ENCODE measurements at regions not wholly inside any gene's neighbourhood (a gene's known extent, or its start where the extent isn't known, plus 50 kb on each side); places are given as distances from the start of the nearest gene placed in this dataset.

- WGBS, 2 experiments (ENCODE audit: extremely low coverage in 1 of 2, insufficient coverage in 1 of 2, insufficient read length in 1 of 2, insufficient replicate concordance in 2 of 2, low coverage in 1 of 2, low lambda C conversion rate in 2 of 2, missing lambda C conversion rate in 1 of 2): 39% methylated on average over 2 of the region's 2 CpGs; no CpG with 5 or more reads in 1 of the 2 experiments
These were observed 188.8 kb downstream of the CYRIA start for GRCh38 chr2:16476866-16477265.

More at GRCh38 chr2:16476866-16477265, 188.8 kb downstream of the CYRIA start:
- no peak for DNase-seq (ENCODE audit: low read depth in 1 of 2, low spot score in 2 of 2)
- no peaks in the 10 kb centered on the region for H3K9me3 ChIP-seq (ENCODE audit: insufficient read depth in 2 of 2, low read depth in 1 of 2, low read length in 1 of 2)
- H3K4me2 ChIP-seq (ENCODE audit: insufficient read depth in 1 of 2, low read depth in 2 of 2, low read length in 2 of 2): no peak overlapping the region
- no peaks in the 10 kb centered on the region for H4K20me1 ChIP-seq (replicated peaks in 1 of 2; ENCODE audit: control insufficient read depth in 1 of 2, insufficient read depth in 2 of 2, low read length in 2 of 2)
- H3K27me3 ChIP-seq (replicated peaks in 1 of 4; ENCODE audit: control insufficient read depth in 3 of 4, extremely low read depth in 1 of 4, insufficient read depth in 3 of 4, low read length in 3 of 4): no peaks in the 10 kb centered on the region
- POLR2A ChIA-PET (ENCODE audit: partially characterized antibody): no interaction called here
- H3K18ac ChIP-seq (ENCODE audit: extremely low read depth, low read length): no peak overlapping the region
- no peaks in the 10 kb centered on the region for H3K79me2 ChIP-seq (ENCODE audit: control insufficient read depth in 1 of 2, insufficient read depth in 2 of 2, low read length in 2 of 2)
- no peak overlapping the region for H4K91ac ChIP-seq (replicated peaks; ENCODE audit: insufficient read length, low read length)
- H3K56ac ChIP-seq (replicated peaks; ENCODE audit: insufficient read length, low read depth, low read length): no peak overlapping the region
- H2BK15ac ChIP-seq (ENCODE audit: low read length): no peak overlapping the region
- CTCF ChIA-PET (ENCODE audit: partially characterized antibody): no interaction called here
- no peak overlapping the region for H3K9ac ChIP-seq (replicated peaks in 1 of 4; ENCODE audit: extremely low read depth in 1 of 4, low read depth in 3 of 4, low read length in 3 of 4)
- no peak for FAIRE-seq
- no peak overlapping the region for H3K4me3 ChIP-seq (ENCODE audit: extremely low read depth in 1 of 4, insufficient read depth in 2 of 4, low read depth in 3 of 4, low read length in 4 of 4)
- H2BK12ac ChIP-seq (ENCODE audit: low read depth, low read length): no peak overlapping the region
- H3K4ac ChIP-seq (replicated peaks; ENCODE audit: insufficient read length, low read depth, low read length): no peak overlapping the region
- H3K27ac ChIP-seq (ENCODE audit: low read depth, low read length): no peak overlapping the region
- H4K8ac ChIP-seq (ENCODE audit: extremely low read depth, insufficient read depth, low read length): no peak overlapping the region
- no peak for TF ChIP-seq POLR2AphosphoS5 (IDR thresholded peaks at IDR 0.05; ENCODE audit: low read depth, low read length)
- TF ChIP-seq GABPA (IDR thresholded peaks at IDR 0.05; ENCODE audit: borderline replicate concordance, insufficient read depth, low read length): no peak
- TF ChIP-seq RBBP5 (IDR thresholded peaks at IDR 0.05; ENCODE audit: borderline replicate concordance, low read depth, low read length): no peak
- no peak for TF ChIP-seq RNF2 (IDR thresholded peaks at IDR 0.05; ENCODE audit: borderline replicate concordance, low read depth, low read length, missing control alignments, poor library complexity, severe bottlenecking)
- no peak for TF ChIP-seq ATF2 (IDR thresholded peaks at IDR 0.05; ENCODE audit: low read length)
- TF ChIP-seq USF2 (IDR thresholded peaks at IDR 0.05; ENCODE audit: low read length): no peak
- no peak for TF ChIP-seq CTBP2 (IDR thresholded peaks at IDR 0.05; ENCODE audit: borderline replicate concordance, insufficient read depth, insufficient read length, low read length)
- TF ChIP-seq TAF7 (optimal IDR thresholded peaks at IDR 0.05; ENCODE audit: borderline replicate concordance, low read depth, low read length): no peak
- TF ChIP-seq BRCA1 (IDR thresholded peaks at IDR 0.05; ENCODE audit: low read depth, low read length): no peak
- H2BK20ac ChIP-seq (ENCODE audit: low read length): no peak overlapping the region
- no peak overlapping the region for H2AK5ac ChIP-seq (ENCODE audit: low read depth, low read length)
- H3K79me1 ChIP-seq (ENCODE audit: low read depth, low read length): no peaks in the 10 kb centered on the region
- H3K4me1 ChIP-seq (replicated peaks in 1 of 4; ENCODE audit: control insufficient read depth in 3 of 4, insufficient read depth in 4 of 4, low read length in 3 of 4): no peaks in the 10 kb centered on the region
- no peaks in the 10 kb centered on the region for H3K23me2 ChIP-seq (ENCODE audit: low read depth, low read length)
- no peak overlapping the region for H2AFZ ChIP-seq (ENCODE audit: low read length)
- no peak overlapping the region for H3K23ac ChIP-seq (ENCODE audit: insufficient read length)
- H2BK5ac ChIP-seq (ENCODE audit: low read depth, low read length): no peak overlapping the region
- no peak overlapping the region for H3K14ac ChIP-seq (ENCODE audit: insufficient read length)
- H3K36me3 ChIP-seq (ENCODE audit: control insufficient read depth in 2 of 4, insufficient read depth in 4 of 4, low read length in 3 of 4): no peaks in the 10 kb centered on the region
- H4K5ac ChIP-seq (ENCODE audit: insufficient read length, low read depth, low read length): no peak overlapping the region
- no peak overlapping the region for H2BK120ac ChIP-seq (replicated peaks; ENCODE audit: low read depth, low read length)

Measured in H1 (cell line).